ENCODE measurements at regions not wholly inside any gene's neighbourhood (a gene's known extent, or its start where the extent isn't known, plus 50 kb on each side); places are given as distances from the start of the nearest gene placed in this dataset.

GRCh38 chr12:125272383-125272933 is 207.2 kb downstream of the AACS start:
- no peak for TF ChIP-seq CTCF (IDR thresholded peaks at IDR 0.05; ENCODE audit: insufficient read depth, low read length, poor library complexity, severe bottlenecking)
- no peaks in the 10 kb centered on the region for H3K27me3 ChIP-seq (ENCODE audit: control insufficient read depth, insufficient read depth, low read length)
- no peak overlapping the region for H3K4me3 ChIP-seq (ENCODE audit: low read depth, low read length)
- no peaks in the 10 kb centered on the region for H3K36me3 ChIP-seq (ENCODE audit: control insufficient read depth, insufficient read depth, low read length)
- no peak for DNase-seq (ENCODE audit: low read depth)

- H3K4me3 ChIP-seq (ENCODE audit: low read depth, low read length), result no peak overlapping the region
- TF ChIP-seq CTCF (IDR thresholded peaks at IDR 0.05; ENCODE audit: insufficient read depth, low read length, poor library complexity, severe bottlenecking), result no peak
- DNase-seq (ENCODE audit: low read depth), result no peak
- H3K36me3 ChIP-seq (ENCODE audit: control insufficient read depth, insufficient read depth, low read length), result no peaks in the 10 kb centered on the region
- no peaks in the 10 kb centered on the region for H3K27me3 ChIP-seq (ENCODE audit: control insufficient read depth, insufficient read depth, low read length)
Measured at GRCh38 chr12:125276567-125276966, 211.3 kb downstream of the AACS start.

GRCh38 chr12:125280482-125281377 is 215.5 kb downstream of the AACS start:
- DNase-seq (ENCODE audit: low read depth), result no peak
- TF ChIP-seq CTCF (IDR thresholded peaks at IDR 0.05; ENCODE audit: insufficient read depth, low read length, poor library complexity, severe bottlenecking), result no peak
- Histone ChIP-seq H3K27me3 (ENCODE audit: control insufficient read depth, insufficient read depth, low read length) (no peaks in the 10 kb centered on the region), H3K36me3 (ENCODE audit: control insufficient read depth, insufficient read depth, low read length) (no peaks in the 10 kb centered on the region), H3K4me3 (ENCODE audit: low read depth, low read length) (no peak overlapping the region)

GRCh38 chr12:125282921-125283320 is 217.7 kb downstream of the AACS start:
- no peak for TF ChIP-seq CTCF (IDR thresholded peaks at IDR 0.05; ENCODE audit: insufficient read depth, low read length, poor library complexity, severe bottlenecking)
- H3K4me3 ChIP-seq (ENCODE audit: low read depth, low read length), result no peak overlapping the region
- no peak for DNase-seq (ENCODE audit: low read depth)
- no peaks in the 10 kb centered on the region for H3K27me3 ChIP-seq (ENCODE audit: control insufficient read depth, insufficient read depth, low read length)
- no peaks in the 10 kb centered on the region for H3K36me3 ChIP-seq (ENCODE audit: control insufficient read depth, insufficient read depth, low read length)

GRCh38 chr12:125283521-125283920 is 218.3 kb downstream of the AACS start:
- Histone ChIP-seq H3K4me3 (ENCODE audit: low read depth, low read length) (no peak overlapping the region), H3K27me3 (ENCODE audit: control insufficient read depth, insufficient read depth, low read length) (no peaks in the 10 kb centered on the region), H3K36me3 (ENCODE audit: control insufficient read depth, insufficient read depth, low read length) (no peaks in the 10 kb centered on the region)
- no peak for DNase-seq (ENCODE audit: low read depth)
- no peak for TF ChIP-seq CTCF (IDR thresholded peaks at IDR 0.05; ENCODE audit: insufficient read depth, low read length, poor library complexity, severe bottlenecking)
